ENCODE measurements at regions not wholly inside any gene's neighbourhood (a gene's known extent, or its start where the extent isn't known, plus 50 kb on each side); places are given as distances from the start of the nearest gene placed in this dataset.

DNA sequence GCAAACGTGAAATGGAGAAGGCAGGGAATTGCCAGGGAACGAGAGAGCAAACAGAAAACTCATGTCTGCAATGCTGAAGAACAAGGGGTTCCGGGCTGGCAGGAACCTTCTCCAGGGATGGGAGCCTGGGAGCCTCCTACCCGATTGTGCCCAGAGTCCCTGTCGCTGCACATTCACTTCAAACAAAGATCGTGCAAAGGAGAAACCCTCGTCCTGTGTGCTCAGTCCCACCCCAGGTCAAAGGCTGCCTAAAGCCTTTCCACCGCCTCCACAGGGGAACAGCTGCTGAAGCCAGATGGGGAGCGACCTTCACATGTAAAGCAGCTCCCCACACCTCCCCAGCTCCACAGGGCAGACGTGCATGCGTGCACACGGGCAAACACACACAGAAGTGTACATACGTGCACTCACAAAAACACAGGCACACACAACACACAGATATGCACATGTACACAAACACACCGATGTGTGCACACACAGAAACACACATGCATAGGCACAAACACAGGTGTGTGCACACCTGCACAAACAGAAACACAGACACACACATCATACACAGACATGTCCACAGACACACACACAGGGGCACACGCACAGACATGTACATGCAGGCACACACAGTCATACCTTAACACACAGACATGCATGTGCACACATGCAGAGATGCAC, 460.1 kb upstream of the SALL3 start:
- no peak for DNase-seq

DNA sequence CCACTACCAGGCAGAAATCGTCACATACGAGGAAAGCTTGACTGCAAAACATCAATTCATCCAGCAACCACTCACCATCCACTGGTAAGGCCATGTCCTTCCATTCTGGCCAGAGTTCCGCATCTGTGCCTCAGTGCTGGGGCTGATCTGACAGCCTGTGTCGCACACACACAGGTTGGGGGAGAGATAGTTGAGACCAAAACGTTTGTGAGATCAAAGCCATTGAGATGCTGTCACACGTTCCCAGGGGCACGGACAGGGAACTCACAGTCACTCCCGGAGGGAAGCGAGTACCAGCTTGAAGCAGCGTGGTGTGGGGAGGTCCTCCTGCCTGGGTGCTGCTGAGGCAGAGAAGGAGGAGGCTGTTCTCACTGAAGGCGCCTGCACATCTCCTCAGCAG, 458.5 kb upstream of the SALL3 start:
- DNase-seq = no peak

GRCh38 chr18:78521744-78522143, 457.9 kb upstream of the SALL3 start:
- DNase-seq = no peak

DNA sequence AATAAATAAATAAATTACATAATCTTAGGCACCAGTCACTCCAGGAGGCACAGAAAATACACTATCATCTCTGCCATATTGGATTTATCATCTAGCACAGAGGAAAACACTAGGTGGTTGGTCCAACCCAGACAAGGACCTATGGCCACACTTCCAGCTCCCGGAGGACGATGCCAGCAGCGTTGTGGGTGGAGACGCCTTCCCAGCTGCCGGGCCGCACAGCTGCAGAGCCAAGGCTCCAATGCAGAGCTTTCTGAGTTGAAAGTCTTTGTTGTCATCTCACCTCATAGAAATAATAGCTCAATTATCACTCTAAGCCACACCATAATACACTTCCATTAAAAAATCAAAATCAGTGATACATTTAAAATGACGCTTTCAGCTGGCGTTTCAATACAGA, 457.1 kb upstream of the SALL3 start:
- no peak for DNase-seq

DNA sequence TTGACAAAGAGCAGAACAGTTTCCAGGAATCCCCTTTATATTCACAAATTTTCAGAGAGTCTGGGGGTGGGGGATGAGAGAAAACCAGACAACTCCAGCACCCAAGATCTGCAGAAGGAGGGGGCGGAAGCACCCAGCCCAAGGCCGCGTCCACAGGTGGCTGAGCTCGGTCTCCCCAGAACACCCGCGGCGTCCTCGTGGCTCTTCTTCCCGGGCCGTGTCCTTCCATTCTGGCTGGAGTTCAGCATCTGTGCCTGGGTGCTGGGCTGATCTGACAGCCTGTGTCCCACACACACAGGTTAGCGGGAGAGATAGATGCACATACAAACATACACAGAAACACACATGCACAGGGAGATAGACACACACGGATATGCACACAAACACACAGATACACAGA, 455.8 kb upstream of the SALL3 start:
- no peak for DNase-seq

GRCh38 chr18:78525366-78526111, 454.1 kb upstream of the SALL3 start:
- no peak for DNase-seq

DNA sequence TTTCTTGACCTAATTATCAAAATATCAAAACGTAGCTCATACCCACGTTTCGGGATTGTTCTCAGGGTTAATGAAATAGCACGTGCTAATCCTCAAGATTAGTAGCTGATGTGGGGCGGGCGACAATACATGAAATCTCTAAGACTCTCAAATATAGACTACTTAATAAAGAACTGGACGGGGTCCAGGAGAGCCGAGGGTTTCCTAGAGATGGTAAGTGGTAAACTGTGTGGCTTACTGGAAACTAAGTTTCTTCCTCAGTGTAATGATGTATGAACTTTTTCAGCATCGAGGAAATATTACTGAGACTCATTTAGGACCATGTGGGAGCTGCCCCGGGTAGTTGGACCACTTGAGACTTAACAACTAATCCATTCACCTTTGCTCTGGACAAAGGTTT, 453.3 kb upstream of the SALL3 start:
- no peak for DNase-seq

DNA sequence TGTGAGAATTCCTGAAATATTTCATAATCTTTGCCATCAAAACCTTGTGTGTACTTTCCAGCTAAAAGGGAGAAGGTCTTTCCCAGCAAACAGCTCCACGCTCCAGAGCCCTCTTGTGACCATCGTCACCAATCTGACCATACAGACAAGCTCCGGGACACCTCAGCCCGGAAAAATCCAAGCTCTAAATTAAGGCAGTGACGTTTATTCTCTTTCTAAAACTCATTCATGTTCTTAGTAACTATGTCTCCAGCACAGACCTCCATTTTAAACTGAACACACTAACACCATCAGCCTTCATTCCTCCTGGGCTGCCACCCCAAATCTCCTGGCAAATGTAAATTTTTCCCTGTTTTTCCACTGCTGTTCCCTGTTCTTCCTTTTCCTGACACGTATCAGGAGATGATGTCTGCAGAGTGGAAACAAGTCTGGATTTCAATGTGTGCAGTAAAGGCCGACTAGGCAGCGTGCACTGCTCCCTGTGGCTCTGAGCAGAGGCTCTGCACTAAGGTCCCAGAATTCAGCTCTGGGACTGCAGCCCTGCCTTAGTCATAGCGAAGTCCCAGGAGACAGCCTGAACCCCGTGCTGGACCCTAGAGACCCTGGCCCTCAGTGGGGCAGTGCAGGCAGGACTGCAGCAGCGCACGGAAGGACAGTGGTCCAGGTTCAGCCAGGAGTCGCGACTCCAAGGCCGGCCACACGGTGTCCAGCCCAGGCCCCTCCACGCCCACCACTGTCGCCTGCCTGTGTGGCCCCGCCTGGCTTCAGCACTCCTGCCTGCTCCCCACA, 452.5 kb upstream of the SALL3 start:
- no peak for DNase-seq

DNA sequence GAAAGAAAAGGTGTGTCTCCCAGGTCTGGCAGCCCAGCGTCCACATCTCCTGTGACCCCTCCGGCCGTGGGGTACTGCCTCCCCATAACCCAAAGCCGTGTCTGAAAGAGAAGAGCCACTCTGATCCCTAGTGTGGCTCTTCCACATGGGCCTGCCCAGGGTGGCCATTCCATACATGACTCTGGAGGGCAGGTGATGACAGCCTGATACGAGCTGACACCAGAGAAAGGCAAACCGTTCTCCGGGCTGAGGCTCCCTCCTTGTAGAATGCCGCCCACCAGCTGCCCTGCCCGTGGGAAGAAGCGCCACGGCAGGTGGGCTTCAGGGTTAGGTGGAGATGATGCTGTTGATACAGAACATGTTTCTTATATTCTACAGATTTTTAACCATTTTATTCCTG, 451.6 kb upstream of the SALL3 start:
- no peak for DNase-seq

GRCh38 chr18:78528411-78529258, 451.0 kb upstream of the SALL3 start:
- no peak for DNase-seq

DNA sequence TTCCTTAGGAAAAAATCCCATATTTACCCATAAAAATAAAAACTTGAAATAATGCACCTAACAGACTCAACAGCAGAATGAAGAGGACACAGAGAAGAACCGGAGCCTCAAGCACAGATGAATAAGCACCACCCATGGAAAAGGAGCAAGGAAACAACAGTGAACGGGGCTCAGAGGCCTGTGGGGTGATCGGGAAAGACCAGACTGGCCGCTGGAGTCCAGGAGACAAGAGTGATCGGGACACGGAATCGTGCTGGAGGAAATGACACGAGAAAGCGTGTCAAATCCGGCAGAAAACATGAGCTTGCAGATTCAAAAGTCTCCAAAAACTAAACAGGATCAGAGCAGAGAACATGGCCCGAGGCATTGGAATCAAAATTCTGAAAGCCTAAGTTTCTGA, 448.0 kb upstream of the SALL3 start:
- DNase-seq = no peak

DNA sequence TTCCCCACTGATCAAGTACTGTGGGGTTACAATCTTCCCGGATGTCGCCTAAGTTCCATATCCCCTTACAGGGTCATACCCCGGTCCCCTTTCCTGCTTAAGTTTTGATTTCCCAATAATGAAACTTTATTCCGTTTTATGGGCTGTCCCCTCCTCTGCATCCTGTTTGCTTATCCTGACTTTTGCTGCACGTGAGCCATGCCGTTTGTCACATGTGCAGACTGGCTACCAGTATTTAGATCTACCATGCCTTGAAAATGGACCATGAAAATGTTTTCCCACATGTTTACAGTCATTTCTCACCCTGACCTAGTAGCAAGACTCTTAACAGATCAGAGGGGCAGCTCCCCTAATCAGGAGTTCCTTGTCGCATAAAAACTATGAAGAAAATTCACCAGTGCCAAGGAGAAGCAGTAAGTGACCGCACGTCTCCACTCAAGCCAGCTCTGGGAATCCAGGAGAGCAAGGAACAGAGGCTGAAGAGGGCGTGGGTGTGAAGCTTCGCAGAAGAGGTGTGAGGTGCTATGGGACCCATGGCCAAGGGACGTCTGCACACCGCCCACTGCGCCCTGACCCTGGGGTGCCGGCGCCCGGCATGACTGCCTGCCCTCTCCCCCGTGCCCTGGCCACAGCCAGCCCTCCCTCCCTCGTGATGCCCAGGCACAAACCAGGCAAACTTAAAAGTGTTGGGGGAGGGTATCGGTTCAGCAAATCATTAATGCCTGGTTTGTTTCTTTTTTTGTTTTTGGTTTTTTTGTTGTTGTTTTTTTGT, 440.8 kb upstream of the SALL3 start:
- DNase-seq = no peak

- no peak for DNase-seq
These were observed 438.7 kb upstream of the SALL3 start for GRCh38 chr18:78540636-78541529.

DNA sequence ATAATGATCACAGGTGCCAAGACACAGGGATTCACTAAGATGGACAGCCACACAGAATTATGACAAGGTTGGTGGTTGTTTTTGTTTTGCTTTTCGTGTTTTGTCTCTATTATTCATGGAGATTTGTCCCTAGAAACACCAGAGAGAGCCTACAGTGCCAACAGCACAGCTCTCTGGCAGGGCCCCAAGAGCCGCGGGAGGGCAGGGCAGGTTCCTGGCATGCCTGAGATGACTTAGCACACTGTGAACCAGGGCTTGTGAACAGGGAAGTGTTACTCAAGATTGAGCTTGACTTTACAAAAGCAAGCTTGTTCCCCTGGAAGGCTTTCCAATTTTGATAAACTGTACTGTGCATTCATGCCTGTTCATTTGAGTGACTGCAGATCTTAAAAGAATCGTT, 437.4 kb upstream of the SALL3 start:
- DNase-seq = no peak

DNA sequence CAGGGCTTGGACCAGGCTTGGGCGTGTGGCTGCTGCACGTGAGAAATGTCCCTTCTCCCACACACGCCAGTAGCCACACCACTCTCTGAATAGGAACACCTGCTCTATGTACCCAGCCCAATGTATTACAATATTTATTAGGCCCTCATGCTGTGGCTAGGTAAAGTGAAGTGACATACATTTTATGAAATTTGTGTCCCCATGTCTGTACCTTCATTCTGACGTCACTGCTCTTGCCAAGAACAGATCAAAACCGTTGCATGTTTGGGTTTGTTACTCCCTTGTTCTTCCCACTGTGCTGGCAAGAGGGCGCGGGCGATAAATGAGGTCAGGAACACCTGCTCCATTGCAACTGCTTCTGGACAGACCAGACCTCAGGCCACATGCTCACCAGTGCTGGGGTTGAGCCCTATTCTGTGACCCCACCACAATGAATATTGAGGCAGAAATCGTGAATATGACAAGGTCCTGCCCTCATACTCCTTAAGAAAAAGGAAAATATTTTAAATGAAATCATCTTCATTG, 436.4 kb upstream of the SALL3 start:
- DNase-seq = no peak

- DNase-seq = no peak
These were observed 433.3 kb upstream of the SALL3 start for GRCh38 chr18:78546281-78546680.

DNA sequence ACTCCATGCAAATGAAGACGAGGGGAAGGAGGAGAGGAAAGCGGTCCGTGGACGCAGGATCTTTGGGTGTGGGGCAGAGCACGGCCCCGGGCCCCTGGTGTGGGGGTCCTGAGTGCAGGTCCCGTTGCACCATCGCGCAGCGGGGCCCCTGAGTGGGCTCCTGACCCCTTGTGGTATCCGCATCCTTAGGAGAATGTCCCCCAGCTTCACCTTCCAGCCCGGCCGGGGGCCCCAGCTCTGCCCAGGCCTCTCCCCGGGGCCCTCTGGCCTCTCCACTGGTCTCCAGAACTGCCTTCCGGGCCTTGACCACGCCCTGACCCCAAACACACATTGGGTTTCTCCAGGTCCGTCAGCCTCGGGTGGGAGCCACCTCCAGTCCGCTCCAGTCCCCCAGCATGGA, 431.8 kb upstream of the SALL3 start:
- DNase-seq = no peak

GRCh38 chr18:78548261-78549058, 431.2 kb upstream of the SALL3 start:
- no peak for DNase-seq

DNA sequence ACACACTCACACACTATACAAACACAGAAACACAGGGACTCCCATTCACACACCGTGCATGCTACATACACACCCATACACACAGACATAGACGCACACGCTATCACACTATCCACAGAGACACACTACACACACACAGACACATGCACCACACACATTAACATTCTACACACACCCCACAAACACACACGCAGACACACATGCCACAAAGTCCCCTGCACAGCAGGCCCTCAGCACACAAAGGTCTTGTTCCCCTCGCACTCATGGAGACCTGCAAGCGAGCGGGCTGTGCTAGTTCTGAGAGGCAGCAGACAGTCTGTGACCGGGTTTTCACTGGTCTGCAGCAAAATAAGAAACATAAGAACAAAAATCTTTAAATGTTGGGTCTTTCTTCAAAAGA, 429.6 kb upstream of the SALL3 start:
- no peak for DNase-seq
